GM18505 (cell line): ENCODE measurements at regions not wholly inside any gene's neighbourhood (a gene's known extent, or its start where the extent isn't known, plus 50 kb on each side); places are given as distances from the start of the nearest gene placed in this dataset.
"Not testable (repeated sequence)": the region's sequence is repeated elsewhere in the genome, so short reads cannot be mapped to it uniquely, and the experiment has no call there.

Source experiments
- ATAC-seq: cut with Tn5 transposase; IDR thresholded peaks from one replicate; pipeline ENCODE4 v1.9.1; 2021; ENCODE audit not compliant: unreplicated experiment
- POLR2A ChIP-seq: IDR thresholded peaks from 4 replicates; pipeline ENCODE4 v1.6.1; 2011; ENCODE audit warnings: borderline replicate concordance; ENCODE audit not compliant: insufficient read depth, insufficient read length; ENCODE audit errors: extremely low read depth

DNA sequence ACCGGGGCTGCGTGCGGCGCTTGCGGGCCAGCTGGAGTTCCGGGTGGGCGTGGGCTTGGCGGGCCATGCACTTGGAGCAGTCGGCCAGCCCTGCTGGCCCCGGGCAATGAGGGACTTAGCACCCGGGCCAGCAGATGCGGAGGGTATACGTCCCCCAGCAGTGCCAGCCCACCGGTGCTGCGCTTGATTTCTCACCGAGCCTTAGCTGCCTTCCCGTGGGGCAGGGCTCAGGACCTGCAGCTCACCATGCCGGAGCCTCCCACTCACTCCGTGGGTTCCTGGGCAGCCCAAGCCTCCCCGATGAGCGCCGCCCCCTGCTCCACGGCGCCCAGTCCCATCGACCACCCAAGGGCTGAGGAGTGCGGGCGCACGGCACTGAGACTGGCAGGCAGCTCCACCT is 51.4 kb upstream of the INPP4B start:
- not testable (repeated sequence) for ATAC-seq

GRCh38 chr4:142900622-142901021 is 54.5 kb upstream of the INPP4B start:
- no peak for TF ChIP-seq POLR2A
- ATAC-seq = no peak

DNA sequence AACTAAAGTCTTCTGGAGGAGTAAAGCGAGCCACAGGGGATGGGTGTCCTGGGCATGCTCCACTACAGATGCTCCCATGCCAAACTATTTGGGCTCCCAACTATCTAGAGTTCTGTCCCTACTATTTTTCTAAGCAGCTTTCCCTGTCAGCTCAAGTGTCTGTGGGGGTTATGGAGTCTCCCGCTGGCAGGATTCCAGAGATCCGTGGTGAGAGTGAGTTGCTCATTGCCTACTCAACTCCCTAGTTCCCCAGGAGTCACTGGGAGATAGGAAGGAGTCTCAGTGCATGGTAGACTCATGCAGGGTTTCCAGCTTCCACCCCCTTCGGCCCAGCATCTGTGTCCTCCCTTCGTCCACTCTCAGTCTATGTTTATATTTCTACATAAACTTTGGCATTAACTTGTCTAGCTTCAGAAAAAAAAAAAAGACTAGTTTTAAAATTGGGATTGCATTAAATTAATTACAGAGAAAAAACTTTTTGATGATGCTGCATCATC is 55.1 kb upstream of the INPP4B start:
- no peak for TF ChIP-seq POLR2A
- no peak for ATAC-seq

- not testable (repeated sequence) for ATAC-seq
These were observed 57.5 kb upstream of the INPP4B start for GRCh38 chr4:142903617-142904016.

DNA sequence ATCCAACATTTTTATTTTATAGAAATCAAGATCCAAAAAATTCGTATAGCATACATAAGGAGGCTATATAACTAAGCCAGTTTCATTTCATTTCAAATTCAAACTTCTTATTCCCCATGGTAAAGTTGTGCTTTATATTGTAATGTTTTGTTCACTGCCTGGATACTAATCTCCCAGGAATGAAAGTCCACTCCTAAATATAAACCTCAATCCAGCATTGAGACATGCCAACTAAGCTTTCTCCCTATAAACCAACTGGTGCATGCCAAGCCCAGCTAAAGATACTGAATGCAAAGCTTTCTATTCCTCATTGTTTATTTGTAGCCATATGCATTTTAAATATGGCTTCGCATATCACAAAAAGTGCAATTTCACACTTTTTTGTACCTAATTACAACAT is 63.8 kb upstream of the INPP4B start:
- no peak for ATAC-seq
- TF ChIP-seq POLR2A = no peak

GRCh38 chr4:142913034-142913433 is 66.9 kb upstream of the INPP4B start:
- ATAC-seq = no peak
- no peak for TF ChIP-seq POLR2A

GRCh38 chr4:142913461-142914030 is 67.4 kb upstream of the INPP4B start:
- no peak for ATAC-seq
- TF ChIP-seq POLR2A = no peak

DNA sequence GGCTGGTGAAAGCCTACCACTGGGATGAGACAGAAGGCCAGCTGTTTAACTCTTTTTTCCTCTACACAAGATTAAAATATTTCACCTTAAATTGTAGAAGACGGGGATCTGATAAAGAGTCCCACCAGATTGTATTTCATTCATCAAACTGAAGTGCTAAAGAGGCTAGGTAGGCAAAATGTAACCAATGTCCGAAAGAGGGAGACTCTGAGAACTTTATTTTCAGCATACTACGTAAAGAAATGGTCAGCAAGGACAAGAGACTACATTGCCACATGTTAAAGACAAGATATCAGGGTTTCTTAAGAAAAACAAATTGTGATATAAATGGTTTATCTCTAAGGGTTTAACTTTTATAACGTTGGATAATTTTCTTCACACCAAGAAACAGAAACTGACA is 71.6 kb upstream of the INPP4B start:
- ATAC-seq = no peak
- TF ChIP-seq POLR2A = no peak

- no peak for TF ChIP-seq POLR2A
- no peak for ATAC-seq
These were observed 76.6 kb upstream of the INPP4B start for GRCh38 chr4:142922720-142923119.

DNA sequence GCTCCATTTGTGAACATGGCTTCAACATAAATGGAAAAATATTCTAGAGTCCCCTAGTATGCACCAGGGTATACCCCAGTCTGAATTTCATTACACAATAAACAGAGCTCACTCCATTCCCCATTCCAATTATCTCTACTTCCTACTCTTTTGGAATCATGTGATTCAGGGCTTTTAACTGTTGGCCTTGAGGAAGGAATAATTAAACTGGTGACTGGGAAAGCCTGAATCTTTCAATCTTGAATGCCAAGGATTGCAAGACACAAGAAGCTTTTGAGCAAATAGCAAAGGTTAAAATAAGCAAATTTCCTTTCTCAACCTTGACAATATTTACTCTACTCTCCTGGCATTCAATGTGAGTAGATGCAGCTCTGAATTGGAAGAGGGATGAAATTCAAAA is 77.5 kb upstream of the INPP4B start:
- TF ChIP-seq POLR2A = no peak
- no peak for ATAC-seq

DNA sequence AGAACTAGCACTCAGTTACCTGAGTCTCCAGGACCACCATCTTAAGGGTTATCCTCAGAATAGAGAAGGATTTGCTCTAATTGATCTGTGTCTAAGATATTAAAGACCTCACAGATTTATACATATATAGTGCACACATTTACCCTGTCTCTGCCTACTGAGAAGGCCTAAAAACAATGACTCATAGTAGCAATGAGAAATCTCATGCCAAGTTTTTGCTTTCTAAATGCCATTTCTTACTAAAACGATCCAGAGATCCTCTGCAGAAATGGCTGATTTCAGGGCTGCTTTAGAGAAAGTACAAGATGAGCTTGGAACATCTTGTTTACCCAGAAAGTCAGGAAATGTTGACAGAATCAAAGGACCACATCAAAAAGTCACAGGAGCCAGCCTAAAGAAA is 79.1 kb upstream of the INPP4B start:
- no peak for ATAC-seq
- no peak for TF ChIP-seq POLR2A

DNA sequence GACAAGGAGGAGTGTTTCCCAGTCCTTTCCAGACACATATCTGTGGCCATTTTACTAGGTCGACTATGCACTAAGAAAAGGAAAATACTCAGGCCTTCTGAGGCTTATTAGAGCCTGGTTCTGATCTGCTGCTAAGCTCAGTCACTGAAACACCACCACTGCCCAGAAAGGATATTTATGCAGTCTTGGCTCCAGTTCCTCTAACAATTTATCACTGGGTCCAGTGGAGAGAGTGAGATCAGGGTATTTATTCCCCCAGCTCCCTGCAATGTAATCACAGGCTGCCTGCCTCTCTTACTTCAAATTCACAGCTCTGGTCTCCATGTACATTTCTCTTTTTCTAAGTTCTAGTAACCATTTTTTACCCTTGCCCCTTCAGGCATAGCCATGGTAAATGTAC is 81.6 kb upstream of the INPP4B start:
- no peak for ATAC-seq
- no peak for TF ChIP-seq POLR2A

- no peak for TF ChIP-seq POLR2A
- ATAC-seq = no peak
These were observed 83.4 kb upstream of the INPP4B start for GRCh38 chr4:142929526-142929925.

GRCh38 chr4:142933207-142933606 is 87.1 kb upstream of the INPP4B start:
- ATAC-seq = no peak
- TF ChIP-seq POLR2A = no peak
